MG63 (cell line): ENCODE measurements at regions not wholly inside any gene's neighbourhood (a gene's known extent, or its start where the extent isn't known, plus 50 kb on each side); places are given as distances from the start of the nearest gene placed in this dataset.
"Not testable (repeated sequence)": the region's sequence is repeated elsewhere in the genome, so short reads cannot be mapped to it uniquely, and the experiment has no call there.

Experiments used
- DNase-seq: peaks from one replicate; pipeline ENCODE4 v3.0.0-alpha.2; 2020
- H3K27me3 ChIP-seq: fragments of 250-450 bp; sonication (Bioruptor Pico); 2 replicates; pipeline ENCODE4 v1.5.1; 2020; ENCODE audit warnings: mild to moderate bottlenecking, moderate library complexity
- H3K36me3 ChIP-seq: fragments of 250-450 bp; sonication (Bioruptor Pico); 2 replicates; pipeline ENCODE4 v1.5.1; 2020; ENCODE audit warnings: mild to moderate bottlenecking, moderate library complexity
- H3K4me3 ChIP-seq: fragments of 250-450 bp; sonication (Bioruptor Pico); 2 replicates; pipeline ENCODE4 v1.5.1; 2020; ENCODE audit warnings: mild to moderate bottlenecking, moderate library complexity
- H3K9me3 ChIP-seq: fragments of 250-450 bp; sonication (Bioruptor Pico); 2 replicates; pipeline ENCODE4 v1.5.1; 2020; ENCODE audit warnings: mild to moderate bottlenecking, moderate library complexity

- H3K27me3 ChIP-seq: no peaks in the 10 kb centered on the region
- no peaks in the 10 kb centered on the region for H3K9me3 ChIP-seq
- no peaks in the 10 kb centered on the region for H3K36me3 ChIP-seq
- H3K4me3 ChIP-seq: no peak overlapping the region
- peak; percentile 49 for DNase-seq
Observed at GRCh38 chr6:4280707-4281106, 145.3 kb upstream of the ECI2 start.

GRCh38 chr6:4280031-4280430, 144.7 kb upstream of the ECI2 start:
- DNase-seq: no peak
- H3K9me3 ChIP-seq: no peaks in the 10 kb centered on the region
- no peak overlapping the region for H3K4me3 ChIP-seq
- H3K27me3 ChIP-seq: no peaks in the 10 kb centered on the region
- H3K36me3 ChIP-seq: no peaks in the 10 kb centered on the region

GRCh38 chr6:4274382-4275082, 139.2 kb upstream of the ECI2 start:
- Histone ChIP-seq H3K36me3 (no peaks in the 10 kb centered on the region), H3K27me3 (no peaks in the 10 kb centered on the region), H3K4me3 (no peak overlapping the region), H3K9me3 (no peaks in the 10 kb centered on the region)
- peak; percentile 1 for DNase-seq

- DNase-seq: no peak
- H3K4me3 ChIP-seq: no peak overlapping the region
- H3K27me3 ChIP-seq: no peaks in the 10 kb centered on the region
- no peaks in the 10 kb centered on the region for H3K36me3 ChIP-seq
- H3K9me3 ChIP-seq: no peaks in the 10 kb centered on the region
Observed at GRCh38 chr6:4272996-4273395, 137.6 kb upstream of the ECI2 start.

GRCh38 chr6:4271761-4272470, 136.5 kb upstream of the ECI2 start:
- Histone ChIP-seq H3K9me3 (no peaks in the 10 kb centered on the region), H3K4me3 (no peak overlapping the region), H3K27me3 (no peaks in the 10 kb centered on the region), H3K36me3 (no peaks in the 10 kb centered on the region)
- DNase-seq: no peak

- Histone ChIP-seq H3K4me3 (no peak overlapping the region), H3K9me3 (no peaks in the 10 kb centered on the region), H3K36me3 (no peaks in the 10 kb centered on the region), H3K27me3 (no peaks in the 10 kb centered on the region)
- peak; percentile 28 for DNase-seq
Observed at GRCh38 chr6:4270776-4271175, 135.4 kb upstream of the ECI2 start.

- DNase-seq: no peak
- Histone ChIP-seq H3K9me3 (no peaks in the 10 kb centered on the region), H3K36me3 (no peaks in the 10 kb centered on the region), H3K4me3 (no peak overlapping the region), H3K27me3 (no peaks in the 10 kb centered on the region)
Observed at GRCh38 chr6:4270001-4270400, 134.6 kb upstream of the ECI2 start.

- no peak for DNase-seq
- H3K36me3 ChIP-seq: no peaks in the 10 kb centered on the region
Observed at GRCh38 chr6:4268171-4268570, 132.8 kb upstream of the ECI2 start.

GRCh38 chr6:4265740-4266139, 130.4 kb upstream of the ECI2 start:
- Histone ChIP-seq H3K9me3 (no peaks in the 10 kb centered on the region), H3K36me3 (no peaks in the 10 kb centered on the region), H3K27me3 (no peaks in the 10 kb centered on the region), H3K4me3 (no peak overlapping the region)
- no peak for DNase-seq

More at GRCh38 chr6:4268171-4268570, 132.8 kb upstream of the ECI2 start:
- no peak overlapping the region for H3K4me3 ChIP-seq
- no peaks in the 10 kb centered on the region for H3K9me3 ChIP-seq
- no peaks in the 10 kb centered on the region for H3K27me3 ChIP-seq

GRCh38 chr6:4264601-4265000, 129.2 kb upstream of the ECI2 start:
- DNase-seq: no peak
- Histone ChIP-seq H3K36me3 (no peaks in the 10 kb centered on the region), H3K4me3 (no peak overlapping the region), H3K9me3 (no peaks in the 10 kb centered on the region), H3K27me3 (no peaks in the 10 kb centered on the region)

GRCh38 chr6:4264081-4264480, 128.7 kb upstream of the ECI2 start:
- H3K4me3 ChIP-seq: no peak overlapping the region
- H3K9me3 ChIP-seq: no peaks in the 10 kb centered on the region
- no peaks in the 10 kb centered on the region for H3K27me3 ChIP-seq
- DNase-seq: no peak
- no peaks in the 10 kb centered on the region for H3K36me3 ChIP-seq

- no peak for DNase-seq
- no peaks in the 10 kb centered on the region for H3K9me3 ChIP-seq
- no peaks in the 10 kb centered on the region for H3K27me3 ChIP-seq
- H3K36me3 ChIP-seq: no peaks in the 10 kb centered on the region
- no peak overlapping the region for H3K4me3 ChIP-seq
Observed at GRCh38 chr6:4262526-4262925, 127.2 kb upstream of the ECI2 start.

GRCh38 chr6:4259391-4259790, 124.0 kb upstream of the ECI2 start:
- Histone ChIP-seq H3K36me3 (no peaks in the 10 kb centered on the region), H3K9me3 (no peaks in the 10 kb centered on the region), H3K27me3 (no peaks in the 10 kb centered on the region), H3K4me3 (no peak overlapping the region)
- no peak for DNase-seq

- H3K4me3 ChIP-seq: no peak overlapping the region
- DNase-seq: no peak
- H3K27me3 ChIP-seq: no peaks in the 10 kb centered on the region
- H3K9me3 ChIP-seq: no peaks in the 10 kb centered on the region
- H3K36me3 ChIP-seq: no peaks in the 10 kb centered on the region
Observed at GRCh38 chr6:4258733-4259132, 123.4 kb upstream of the ECI2 start.

GRCh38 chr6:4256969-4257368, 121.6 kb upstream of the ECI2 start:
- no peak overlapping the region for H3K4me3 ChIP-seq
- no peak for DNase-seq
- no peaks in the 10 kb centered on the region for H3K36me3 ChIP-seq
- H3K9me3 ChIP-seq: no peaks in the 10 kb centered on the region
- no peaks in the 10 kb centered on the region for H3K27me3 ChIP-seq

- no peak overlapping the region for H3K4me3 ChIP-seq
- H3K27me3 ChIP-seq: no peaks in the 10 kb centered on the region
- DNase-seq: peak; percentile 78
Observed at GRCh38 chr6:4253604-4254231, 118.3 kb upstream of the ECI2 start.

GRCh38 chr6:4252445-4252844, 117.1 kb upstream of the ECI2 start:
- not testable (repeated sequence) for H3K9me3 ChIP-seq, H3K4me3 ChIP-seq, DNase-seq, H3K36me3 ChIP-seq, H3K27me3 ChIP-seq

More at GRCh38 chr6:4253604-4254231, 118.3 kb upstream of the ECI2 start:
- no peaks in the 10 kb centered on the region for H3K36me3 ChIP-seq
- no peaks in the 10 kb centered on the region for H3K9me3 ChIP-seq

- DNase-seq: no peak
- Histone ChIP-seq H3K4me3 (no peak overlapping the region), H3K9me3 (no peaks in the 10 kb centered on the region), H3K27me3 (no peaks in the 10 kb centered on the region), H3K36me3 (no peaks in the 10 kb centered on the region)
Observed at GRCh38 chr6:4250645-4251044, 115.3 kb upstream of the ECI2 start.
